ENCODE measurements at regions not wholly inside any gene's neighbourhood (a gene's known extent, or its start where the extent isn't known, plus 50 kb on each side); places are given as distances from the start of the nearest gene placed in this dataset.

GRCh38 chr15:93210995-93211394 is 122.0 kb upstream of the RGMA start:
- TF ChIP-seq CTCF (IDR thresholded peaks at IDR 0.05) (no peak), POLR2A (IDR thresholded peaks at IDR 0.05) (no peak)
